GM12873 (cell line): ENCODE measurements at regions not wholly inside any gene's neighbourhood (a gene's known extent, or its start where the extent isn't known, plus 50 kb on each side); places are given as distances from the start of the nearest gene placed in this dataset.

Source experiments
- TF ChIP-seq, protein P1 (sequence below): IDR thresholded peaks from 2 replicates; pipeline ENCODE4 v1.5.1; 2012; ENCODE audit warnings: low read depth, mild to moderate bottlenecking, moderate library complexity, low read length, control low read depth; ENCODE audit not compliant: insufficient read depth; ENCODE audit errors: missing control alignments

DNA sequence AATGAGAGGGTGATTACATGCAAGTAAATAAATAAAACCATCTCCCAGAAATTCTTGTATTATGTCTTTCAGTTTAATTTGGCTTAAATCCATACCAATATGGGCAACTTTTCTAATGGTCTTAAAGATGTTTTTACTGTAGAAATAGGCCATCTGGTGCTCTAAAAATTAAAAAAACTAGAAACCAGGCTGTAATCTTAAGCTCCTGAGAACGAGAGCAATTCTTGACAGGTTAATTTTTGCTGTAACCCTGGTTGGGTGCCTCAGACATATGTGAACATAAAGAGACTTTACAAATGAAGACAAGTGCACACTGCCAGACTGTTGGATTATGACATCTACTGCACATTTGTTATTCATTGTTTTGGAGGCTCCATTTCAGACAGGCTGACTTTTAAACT lies 246.8 kb upstream of the DAB2 start:
- TF ChIP-seq, protein P1, sequence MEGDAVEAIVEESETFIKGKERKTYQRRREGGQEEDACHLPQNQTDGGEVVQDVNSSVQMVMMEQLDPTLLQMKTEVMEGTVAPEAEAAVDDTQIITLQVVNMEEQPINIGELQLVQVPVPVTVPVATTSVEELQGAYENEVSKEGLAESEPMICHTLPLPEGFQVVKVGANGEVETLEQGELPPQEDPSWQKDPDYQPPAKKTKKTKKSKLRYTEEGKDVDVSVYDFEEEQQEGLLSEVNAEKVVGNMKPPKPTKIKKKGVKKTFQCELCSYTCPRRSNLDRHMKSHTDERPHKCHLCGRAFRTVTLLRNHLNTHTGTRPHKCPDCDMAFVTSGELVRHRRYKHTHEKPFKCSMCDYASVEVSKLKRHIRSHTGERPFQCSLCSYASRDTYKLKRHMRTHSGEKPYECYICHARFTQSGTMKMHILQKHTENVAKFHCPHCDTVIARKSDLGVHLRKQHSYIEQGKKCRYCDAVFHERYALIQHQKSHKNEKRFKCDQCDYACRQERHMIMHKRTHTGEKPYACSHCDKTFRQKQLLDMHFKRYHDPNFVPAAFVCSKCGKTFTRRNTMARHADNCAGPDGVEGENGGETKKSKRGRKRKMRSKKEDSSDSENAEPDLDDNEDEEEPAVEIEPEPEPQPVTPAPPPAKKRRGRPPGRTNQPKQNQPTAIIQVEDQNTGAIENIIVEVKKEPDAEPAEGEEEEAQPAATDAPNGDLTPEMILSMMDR: no peak

DNA sequence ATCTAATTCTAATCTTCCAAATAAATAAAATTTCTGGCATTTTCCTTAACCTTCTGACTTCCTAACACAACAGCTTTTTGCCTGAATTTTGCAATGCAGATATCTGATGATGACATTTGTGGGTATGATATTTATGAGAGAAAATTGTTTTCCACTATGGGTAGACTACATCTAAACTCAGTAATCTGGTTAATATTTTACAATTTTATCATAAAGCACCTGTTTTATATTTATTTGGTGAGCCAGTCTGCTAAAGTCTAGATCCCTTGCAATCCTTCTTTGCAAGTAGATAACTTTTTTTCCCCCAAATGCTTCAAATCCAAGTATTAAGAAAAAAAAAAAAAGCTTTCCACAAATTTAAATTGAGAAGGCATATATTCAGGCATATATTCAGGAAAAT lies 246.2 kb upstream of the DAB2 start:
- TF ChIP-seq, protein P1: no peak

- TF ChIP-seq, protein P1: no peak
Observed at GRCh38 chr5:39670391-39670790, 245.6 kb upstream of the DAB2 start.

GRCh38 chr5:39668980-39669379 lies 244.2 kb upstream of the DAB2 start:
- TF ChIP-seq, protein P1: no peak

GRCh38 chr5:39665328-39665727 lies 240.5 kb upstream of the DAB2 start:
- TF ChIP-seq, protein P1: no peak

GRCh38 chr5:39662945-39663344 lies 238.2 kb upstream of the DAB2 start:
- TF ChIP-seq, protein P1: no peak

DNA sequence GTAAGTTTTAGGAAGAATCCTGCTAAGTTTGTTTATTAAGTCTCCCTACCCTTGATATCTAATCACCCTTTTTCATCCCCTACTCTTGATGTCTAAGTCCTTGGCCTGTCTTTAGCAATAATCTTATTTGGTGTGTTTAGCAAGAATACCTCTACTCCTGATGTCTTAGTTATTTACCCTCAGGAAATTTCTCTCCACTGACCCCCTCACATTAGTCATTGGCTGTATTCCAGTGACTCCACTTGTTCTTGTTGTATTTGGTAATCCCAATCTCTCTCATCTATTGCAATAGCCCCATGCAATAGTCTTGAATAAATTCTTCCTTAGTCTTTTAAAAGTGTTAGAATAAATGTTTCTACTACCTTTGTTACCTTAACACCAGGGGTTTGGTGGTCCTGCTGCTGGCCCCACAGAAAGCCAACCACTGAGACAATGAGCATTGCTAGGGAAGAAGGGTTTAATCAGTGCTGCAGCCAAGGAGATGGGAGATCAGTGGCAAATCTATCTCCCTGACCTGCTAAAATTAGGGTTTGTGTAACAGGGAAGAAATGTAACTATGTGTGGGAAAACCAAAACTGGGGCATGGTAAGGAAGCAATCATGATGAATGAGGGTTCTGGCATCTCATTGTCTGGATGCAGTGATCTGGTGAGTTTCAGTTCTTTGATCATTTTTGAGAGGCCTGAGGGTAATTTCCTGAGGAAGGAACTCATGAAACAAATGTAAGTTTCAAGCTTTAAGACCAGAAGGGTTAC lies 236.4 kb upstream of the DAB2 start:
- TF ChIP-seq, protein P1: no peak
